GM19395 (cell line): ENCODE measurements at regions not wholly inside any gene's neighbourhood (a gene's known extent, or its start where the extent isn't known, plus 50 kb on each side); places are given as distances from the start of the nearest gene placed in this dataset.
A peak's percentile ranks its signal among the peaks of the same experiment; 100 is the strongest.
"Not testable (repeated sequence)": the region's sequence is repeated elsewhere in the genome, so short reads cannot be mapped to it uniquely, and the experiment has no call there.

ENCODE experiments used
- ATAC-seq: cut with Tn5 transposase; IDR thresholded peaks from one replicate; pipeline ENCODE4 v1.9.1; 2021; ENCODE audit warnings: mild to moderate bottlenecking, moderate library complexity; ENCODE audit not compliant: unreplicated experiment

DNA sequence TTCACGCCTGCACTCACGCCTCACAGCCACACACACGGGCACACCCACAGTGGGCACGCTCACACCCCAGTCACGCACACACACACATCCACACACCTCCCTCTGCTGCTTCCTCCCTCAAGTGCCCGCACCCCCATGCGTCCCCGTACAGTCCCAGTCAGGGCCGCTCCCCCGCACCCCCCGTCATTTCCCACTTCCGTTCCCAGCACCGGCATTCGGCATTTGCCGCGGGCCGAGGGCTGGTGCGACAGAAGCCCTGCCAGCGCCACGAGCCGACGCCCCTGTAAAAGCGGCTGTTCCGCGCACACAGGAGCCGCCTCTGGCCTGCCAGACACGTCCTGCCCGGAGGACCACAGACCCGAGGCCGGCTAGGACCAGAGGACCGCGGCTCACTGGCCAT lies 4428.0 kb upstream of the TPTE start:
- ATAC-seq = not testable (repeated sequence)

DNA sequence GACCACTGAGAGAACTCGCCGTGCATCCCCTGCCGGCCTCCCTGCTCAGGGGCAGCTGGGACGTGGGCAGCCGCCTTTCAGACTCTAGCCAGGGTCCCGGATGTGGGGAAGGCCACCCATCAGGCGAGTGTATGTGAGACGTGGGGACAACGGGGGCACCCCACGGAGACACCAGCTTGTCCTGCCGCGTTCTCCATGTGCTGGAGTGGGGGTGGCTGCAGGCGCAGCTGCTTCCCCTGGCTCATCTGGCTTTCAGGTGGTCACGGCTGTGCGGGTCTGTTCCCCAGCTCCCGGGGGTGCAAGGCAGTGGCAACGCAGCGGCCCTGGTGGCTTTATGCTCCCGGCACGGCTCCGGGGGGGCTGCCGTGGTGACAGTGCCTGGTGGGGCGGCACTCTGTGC lies 4427.5 kb upstream of the TPTE start:
- not testable (repeated sequence) for ATAC-seq

DNA sequence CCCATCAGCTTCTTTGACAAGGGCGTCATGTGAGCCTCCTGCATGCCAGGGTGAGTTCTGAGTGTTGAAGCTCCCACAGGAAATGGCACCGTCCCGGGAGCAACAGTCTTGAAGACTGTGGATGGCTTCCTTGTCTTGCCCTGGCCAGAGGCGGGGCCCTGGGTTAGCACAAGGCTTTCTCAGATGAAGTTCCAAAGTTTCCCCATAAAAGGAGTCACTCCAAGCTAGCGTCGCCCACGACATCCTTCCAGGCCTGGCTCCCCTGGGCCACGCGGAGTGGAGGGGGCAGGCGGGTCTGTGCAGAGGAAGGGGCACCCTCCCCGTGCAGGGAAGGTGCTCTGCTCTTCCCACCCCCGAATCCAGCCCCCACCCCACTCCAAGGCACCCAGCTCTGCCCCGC lies 4426.1 kb upstream of the TPTE start:
- ATAC-seq = not testable (repeated sequence)

DNA sequence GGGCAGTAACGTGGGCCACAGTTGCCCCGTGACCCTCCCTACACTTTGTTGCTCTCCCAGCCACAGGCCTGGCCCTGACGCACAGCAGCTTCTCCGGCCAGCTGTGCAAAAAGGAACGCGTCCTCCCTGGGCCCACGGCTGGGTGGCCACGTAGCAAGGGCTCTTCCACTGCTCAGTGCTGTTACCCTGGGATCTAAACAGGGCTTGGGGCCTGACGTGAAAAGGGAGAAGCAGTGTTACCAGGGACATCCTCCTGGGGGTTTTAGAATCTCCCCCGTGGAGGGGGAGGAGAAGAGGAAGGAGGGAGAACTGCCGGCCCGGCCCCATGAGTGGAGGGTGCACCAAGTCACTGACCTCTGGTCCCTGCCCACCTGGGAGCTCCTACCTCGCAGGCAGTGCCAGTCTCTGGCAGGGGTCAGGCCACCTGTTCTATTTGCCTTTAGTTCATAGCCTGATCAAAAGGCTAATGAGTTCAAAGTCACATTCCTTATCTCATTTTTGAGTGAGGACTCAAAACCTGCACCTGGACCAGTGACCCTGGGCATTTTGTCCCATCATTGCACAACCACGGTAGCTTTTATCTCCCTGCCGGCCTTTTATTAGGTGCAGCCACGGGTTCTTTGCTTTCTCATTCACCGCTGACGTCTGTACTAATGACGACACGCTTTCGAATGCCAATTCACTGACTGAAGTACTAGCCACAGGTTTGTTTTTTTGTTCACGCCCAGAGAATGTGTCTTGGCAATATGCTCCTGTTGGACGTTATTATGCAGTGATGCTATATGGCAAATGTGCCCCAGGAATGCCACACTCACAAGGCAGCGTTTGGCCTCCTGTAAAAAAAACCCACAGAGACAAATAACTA lies 4424.6 kb upstream of the TPTE start:
- ATAC-seq = not testable (repeated sequence)

DNA sequence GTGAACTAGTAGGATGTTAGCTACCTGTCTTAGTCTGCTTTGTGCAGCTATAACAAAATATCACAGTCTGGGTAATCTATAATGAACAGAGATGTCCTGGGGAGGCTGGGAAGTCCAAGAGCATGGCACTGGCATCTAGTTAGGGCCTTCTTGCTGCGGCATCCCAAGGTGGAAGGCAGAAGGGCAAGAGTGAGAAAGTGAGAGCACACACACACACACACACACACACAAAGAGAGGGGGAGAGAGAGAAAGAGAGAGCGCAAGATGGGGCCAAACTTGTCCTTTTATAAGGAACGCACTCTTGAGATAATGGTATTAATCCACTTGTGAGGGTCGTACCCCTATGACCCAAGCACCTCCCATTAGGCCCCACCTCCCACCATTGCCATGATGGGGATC lies 4423.6 kb upstream of the TPTE start:
- peak; percentile 14 for ATAC-seq

DNA sequence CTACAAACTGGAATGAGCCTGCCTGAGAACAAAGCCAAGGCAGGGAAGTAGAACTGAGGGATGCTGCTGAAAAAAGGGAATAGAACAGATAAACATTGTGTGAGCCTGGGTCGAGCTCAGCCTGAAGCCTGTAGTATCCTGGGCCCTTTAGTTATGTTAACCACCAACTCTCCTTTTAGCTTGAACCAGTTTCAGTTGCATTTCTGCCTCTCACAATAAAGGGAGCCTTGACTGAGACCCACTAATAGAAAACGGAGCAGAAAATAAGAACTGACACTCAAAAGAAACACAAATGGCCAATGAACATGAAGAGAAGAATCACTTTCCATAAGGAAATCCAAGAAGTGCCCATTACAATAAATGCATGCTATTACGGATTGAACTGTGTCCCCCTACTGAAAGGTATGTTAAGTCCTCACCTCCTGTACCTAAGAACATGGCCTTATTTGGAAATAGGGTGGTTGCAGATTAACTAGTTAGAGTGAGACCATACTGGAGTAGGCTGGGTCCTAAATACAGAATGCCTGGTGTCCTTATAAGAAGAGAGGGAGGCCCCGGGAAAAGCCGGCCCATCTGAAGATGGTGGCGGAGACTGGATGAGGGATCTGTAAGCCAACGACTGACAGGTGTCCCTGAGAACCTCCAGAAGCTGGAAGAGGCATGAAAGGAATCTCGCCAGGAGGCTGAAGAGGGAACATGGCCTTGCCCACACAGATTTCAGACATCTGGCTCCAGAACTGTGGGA lies 4423.0 kb upstream of the TPTE start:
- ATAC-seq = peak; percentile 74

DNA sequence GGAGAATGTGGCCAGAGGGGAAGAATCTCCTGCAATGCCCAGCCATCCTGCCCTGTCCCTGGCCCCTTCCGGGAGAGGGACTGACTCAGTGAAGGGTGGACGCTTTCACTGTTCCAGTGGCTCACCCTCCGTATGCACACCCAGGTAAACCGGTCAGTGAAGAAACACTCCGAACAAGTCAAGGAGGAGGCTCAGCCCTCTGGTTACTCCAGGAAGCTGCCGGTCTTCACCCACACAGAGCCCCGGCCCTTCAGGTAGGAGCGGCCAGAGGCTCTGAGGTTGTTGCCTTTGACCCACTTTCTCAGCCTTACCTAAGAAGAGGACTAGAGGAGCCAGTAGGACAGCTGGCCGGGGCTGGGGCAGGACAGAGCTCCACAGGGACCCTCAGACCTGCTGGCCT lies 4419.8 kb upstream of the TPTE start:
- ATAC-seq = not testable (repeated sequence)

DNA sequence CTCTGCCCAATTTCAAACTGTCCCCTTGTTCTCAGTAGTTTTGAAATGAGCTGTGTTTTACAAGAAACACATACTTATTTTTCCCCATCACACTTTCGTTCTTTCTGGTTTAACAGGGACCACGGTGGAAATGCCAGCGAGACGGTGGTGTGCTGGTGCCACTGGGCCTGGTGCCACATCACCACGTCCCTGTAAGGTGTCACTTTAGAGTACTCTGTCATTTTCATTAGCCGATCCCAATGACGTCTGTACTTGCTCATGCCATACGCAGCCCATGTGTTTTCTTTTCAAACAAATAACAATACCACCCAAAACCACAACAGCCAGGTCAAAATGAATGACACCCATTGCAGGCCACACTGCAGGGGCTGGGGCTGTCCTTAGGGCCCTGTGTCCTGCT lies 4416.8 kb upstream of the TPTE start:
- ATAC-seq = not testable (repeated sequence)

DNA sequence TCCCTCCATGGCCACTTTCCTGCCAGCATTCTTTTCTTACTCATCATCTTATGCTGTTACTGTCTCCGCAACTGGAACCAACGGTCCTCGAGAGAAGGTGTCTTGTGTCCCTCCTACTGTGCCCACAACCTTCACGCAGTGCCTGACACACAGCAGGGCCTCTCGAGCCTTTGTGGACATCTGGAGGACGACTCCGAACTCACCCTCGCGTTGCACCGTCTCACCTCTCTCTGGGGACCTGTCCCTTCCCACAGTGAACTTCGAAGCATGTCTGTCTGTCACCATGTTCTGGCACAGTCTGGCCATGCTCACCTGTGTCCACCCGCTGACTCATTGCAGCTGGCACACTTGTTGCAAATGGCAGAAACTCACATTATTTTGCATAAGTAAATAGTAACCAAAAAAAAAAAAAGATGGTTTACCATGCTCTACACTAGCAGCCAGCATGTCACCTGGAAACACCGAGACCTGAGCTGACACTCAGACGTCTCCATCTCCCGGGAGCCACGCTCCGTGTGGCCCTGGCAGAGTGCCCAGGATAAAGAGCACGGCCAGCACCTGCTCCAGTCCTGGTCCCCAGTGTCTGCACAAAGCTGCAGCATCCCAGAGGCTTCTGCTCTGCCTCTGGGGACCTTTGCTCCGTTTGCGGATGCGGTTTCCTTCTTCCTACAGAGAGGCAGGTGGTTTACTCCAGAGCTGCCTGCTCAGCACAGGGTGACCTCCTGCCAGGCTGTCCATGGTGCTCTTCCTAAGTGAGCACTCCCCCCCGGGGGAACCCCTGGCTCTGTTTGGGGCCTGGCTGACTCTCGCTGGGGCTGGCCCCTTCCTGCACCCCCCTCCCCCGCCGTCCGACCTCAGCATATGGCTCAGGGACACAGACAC lies 4414.5 kb upstream of the TPTE start:
- ATAC-seq = peak; percentile 42

DNA sequence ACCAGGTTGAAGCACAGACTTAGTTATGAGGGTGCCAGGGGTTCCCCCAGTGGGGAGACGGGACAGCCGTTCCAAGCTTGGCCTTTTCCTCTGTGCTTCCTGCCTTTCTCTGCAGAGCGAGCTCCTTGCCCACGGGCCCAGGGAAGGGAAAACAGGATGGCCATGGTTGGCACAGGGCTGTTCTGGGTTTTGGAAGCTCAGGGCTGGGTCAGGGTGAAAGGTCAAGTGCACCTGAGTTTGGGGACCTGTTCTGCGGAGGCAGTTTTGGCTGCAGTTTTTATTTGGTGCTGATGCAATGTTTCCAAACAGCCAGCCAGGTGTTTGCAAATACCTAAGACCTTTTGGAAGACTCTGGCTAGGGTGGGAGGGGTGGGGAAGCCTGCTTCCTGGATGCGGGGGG lies 4412.5 kb upstream of the TPTE start:
- not testable (repeated sequence) for ATAC-seq

DNA sequence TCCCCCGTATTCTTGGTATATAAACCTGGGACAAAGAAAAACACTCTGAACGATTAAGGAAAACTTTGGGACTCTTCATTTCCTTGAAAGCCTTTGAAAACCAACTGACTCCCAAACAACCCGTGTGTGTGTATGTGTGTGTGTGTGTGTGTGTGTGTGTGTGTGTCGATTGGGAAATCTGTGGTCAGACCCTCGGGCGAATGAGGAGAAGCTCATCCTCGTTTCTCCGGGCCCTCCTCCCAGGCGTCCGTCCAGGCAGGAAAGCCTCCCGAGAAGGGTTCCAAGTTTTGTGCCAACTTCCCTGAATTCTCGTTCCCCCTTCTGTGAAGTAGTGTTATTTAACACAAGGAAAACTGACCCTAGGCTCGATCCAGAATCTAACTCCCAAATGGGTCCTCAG lies 4411.6 kb upstream of the TPTE start:
- ATAC-seq = not testable (repeated sequence)

DNA sequence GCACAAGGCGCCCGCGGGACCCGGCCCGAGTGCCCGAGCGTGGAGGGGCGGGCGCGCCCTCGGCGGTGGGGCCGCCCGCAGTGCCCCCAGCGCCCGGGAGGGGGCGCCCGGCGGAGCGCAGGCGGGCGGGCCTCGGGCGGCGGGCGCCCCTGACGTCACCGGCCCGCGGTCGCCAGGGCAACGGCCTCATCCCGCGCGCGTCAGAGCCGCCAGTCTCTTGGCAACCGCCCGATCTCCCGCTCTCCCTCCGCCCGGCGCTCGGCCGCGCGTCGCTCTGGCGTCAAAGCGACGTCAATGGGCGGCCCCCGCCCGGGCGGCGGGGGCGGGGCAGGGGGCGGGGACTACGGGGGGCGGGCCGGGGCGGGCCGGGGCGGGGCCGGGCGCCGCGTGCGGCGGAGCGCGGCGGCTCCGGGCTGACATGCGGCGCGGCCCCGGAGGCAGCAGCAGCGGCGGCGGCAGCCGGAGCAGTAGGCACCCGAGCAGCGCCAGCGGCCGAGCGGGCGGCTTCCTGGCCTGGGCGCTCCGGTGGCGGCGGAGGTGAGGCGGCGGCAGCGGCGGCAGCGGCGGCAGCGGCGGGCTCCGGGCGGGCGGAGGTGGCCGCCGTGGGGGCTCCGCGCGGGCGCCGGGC lies 4410.6 kb upstream of the TPTE start:
- ATAC-seq = peak; percentile 64

DNA sequence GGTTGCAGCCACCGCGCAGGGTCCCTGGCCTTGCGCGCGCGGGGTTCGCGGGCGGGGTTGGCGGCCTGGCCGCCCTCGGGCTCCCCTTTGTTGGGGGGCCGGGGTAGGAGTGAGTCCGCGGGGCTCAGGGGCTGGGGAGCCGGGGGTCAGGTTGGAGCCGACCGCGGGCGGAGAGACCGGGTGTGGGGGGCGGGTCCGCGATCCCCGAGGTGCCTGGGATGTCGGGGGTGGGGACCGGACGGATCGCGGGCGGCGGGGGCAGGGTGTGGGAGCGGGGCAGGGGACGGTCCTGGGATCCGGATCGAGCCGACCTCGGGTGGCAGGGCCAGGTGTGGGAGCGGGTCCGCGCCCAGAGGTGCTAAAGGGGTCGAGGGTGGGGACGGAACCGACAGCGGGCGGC lies 4410.0 kb upstream of the TPTE start:
- ATAC-seq = peak; percentile 14

DNA sequence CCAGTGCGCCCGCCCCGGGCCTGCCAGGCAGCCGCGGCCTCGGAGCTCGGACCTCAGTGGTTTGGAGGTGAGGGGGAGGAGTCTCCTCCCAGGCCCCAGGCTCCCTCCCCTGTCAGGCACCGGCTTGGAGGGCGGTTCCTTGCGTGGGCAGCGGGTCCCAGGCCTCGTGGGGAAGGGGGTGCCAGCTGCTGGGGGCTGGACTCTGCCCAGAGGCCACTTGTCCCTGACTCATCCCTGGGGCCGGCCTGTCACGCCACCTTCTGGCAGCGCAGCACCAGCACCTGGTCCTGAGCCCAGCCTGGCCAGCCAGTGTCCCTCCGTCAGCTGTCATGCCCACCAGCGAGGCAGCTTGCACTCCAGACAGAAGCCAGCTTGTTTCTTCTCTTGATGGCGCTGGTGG lies 4403.0 kb upstream of the TPTE start:
- ATAC-seq = not testable (repeated sequence)

DNA sequence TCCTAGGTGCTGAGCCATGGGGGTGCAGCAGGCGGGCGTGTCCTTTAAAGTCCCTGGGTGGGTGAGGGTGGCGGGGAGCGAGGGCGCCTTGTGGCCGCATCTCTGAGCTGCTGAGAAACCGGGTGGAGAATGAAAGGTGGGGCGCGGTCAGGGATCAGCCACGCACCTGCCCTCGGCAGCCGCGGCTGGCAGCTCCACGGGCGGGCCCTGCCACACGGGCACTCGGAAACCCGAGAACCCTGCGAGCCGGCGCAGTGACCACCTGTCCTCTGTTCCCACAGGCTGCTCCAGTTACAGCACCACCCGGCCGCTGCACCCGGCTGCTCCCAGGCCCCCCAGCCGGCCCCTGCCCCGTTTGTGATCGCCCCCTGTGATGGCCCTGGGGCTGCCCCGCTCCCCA lies 4400.5 kb upstream of the TPTE start:
- not testable (repeated sequence) for ATAC-seq

DNA sequence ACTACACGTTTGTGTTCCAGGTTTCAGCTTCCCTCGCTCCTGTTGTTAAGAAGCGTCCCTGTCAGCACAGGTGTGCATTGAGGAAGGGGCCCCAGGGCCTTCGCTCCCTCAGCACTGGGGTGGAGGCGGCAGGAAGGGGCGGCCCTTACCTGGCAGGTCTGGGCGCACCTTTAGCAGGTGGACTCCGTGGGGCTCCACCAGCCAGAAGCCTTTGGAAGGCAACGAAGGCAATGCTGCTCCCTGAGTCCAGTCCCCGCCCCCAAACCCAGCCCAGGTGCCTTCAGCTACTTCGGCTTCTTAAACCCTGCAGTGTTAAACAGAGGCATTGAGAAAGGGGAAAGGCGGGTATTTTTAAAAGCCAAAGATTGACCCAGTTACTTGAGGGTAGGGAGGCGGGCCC lies 4398.8 kb upstream of the TPTE start:
- ATAC-seq = not testable (repeated sequence)

DNA sequence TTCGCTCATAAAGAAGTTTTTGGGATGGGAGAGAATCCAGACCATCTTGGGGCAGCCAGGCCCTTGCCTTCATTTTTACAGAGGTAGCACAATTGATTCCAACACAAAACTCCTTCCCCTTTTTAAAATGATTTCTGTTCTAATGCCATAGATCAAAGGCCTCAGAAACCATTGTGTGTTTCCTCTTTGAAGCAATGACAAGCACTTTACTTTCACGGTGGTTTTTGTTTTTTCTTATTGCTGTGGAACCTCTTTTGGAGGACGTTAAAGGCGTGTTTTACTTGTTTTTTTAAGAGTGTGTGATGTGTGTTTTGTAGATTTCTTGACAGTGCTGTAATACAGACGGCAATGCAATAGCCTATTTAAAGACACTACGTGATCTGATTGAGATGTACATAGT lies 4398.2 kb upstream of the TPTE start:
- ATAC-seq = not testable (repeated sequence)

DNA sequence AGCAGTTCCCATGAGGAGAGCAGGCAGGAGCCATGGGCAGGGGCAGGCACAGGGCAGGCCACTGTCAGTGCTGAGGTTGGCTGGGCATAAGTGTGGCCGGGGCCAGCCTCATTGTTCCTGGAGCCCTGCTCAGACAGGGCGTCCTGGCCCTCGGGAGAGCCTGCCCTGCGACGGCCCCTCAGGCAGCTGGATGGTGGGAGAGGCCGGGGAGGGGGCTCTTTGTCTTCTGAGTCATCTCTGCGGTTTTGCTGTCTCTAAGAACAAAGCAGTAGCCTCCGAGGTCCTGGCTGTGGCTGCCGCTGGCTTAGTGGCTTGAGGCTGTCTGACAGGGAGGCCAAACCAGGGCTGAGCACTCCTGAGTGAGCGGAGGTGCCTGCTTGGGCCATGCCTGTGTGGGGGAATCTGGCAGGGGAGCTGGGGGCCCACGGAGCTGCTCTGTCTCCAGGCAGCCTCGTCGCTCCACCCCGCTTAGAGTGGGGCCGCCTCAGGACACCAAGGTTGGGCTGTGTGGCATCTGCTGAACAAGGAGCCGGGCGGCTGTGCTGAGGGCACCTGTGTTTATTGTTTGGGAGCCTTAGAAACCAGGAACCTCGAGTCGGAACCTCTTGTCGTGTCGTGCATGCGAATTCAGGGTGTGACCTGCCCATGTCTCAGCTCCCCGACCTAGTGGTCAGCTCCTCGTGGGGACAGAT lies 4395.7 kb upstream of the TPTE start:
- not testable (repeated sequence) for ATAC-seq

DNA sequence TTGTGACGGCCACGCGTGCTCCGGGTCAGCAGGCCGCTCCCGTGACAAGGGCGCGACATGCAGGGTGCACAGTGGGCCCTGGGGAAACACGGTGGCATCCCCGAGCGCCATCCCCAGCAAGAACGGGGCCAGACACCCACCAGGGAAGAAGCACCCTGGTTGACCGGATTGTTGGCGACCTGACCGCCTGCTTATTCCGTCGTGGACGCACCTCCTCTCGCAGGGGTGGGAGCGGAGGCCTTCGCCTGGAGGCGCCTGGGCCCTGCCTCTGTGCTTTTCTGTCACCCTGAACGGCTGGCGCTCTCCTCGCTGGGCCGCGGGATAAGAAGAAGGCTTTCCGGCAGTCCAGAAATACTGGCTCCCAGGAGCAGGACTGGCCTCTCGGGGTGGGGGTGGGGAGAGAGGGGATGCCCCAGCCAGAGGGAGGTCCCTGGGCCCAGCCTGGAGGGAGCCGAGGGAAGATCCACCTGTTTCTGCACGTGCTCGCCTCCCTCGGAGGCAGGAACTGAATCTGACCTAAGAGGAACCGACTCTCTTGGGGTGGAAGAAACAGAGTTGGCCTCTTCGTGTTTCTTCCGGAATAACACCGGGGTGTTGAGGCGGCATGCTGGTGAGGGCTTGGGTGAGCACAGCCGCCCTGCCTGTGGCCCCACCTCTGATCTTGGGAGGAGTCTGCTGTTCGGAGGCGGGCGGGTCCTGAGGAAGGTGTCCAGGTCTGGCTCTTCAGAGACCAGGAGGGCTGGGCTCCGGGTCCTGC lies 4394.2 kb upstream of the TPTE start:
- ATAC-seq = not testable (repeated sequence)
